Loucy (cell line): ENCODE measurements at regions not wholly inside any gene's neighbourhood (a gene's known extent, or its start where the extent isn't known, plus 50 kb on each side); places are given as distances from the start of the nearest gene placed in this dataset.

ENCODE experiments used
- H2AFZ ChIP-seq: fragments of 200-600 bp; sonication (generic); 2 replicates; pipeline ENCODE4 v1.6.0; 2016; ENCODE audit warnings: antibody characterized with exemption, mild to moderate bottlenecking, low read length, moderate library complexity
- H3F3A ChIP-seq: fragments of 200-600 bp; 2 replicates; pipeline ENCODE4 v1.6.0; 2016; ENCODE audit warnings: antibody characterized with exemption, low read depth, mild to moderate bottlenecking
- H3K27me3 ChIP-seq: fragments of 200-600 bp; sonication (generic); 2 replicates; pipeline ENCODE4 v1.6.1; 2014; ENCODE audit warnings: low read length, mild to moderate bottlenecking; ENCODE audit not compliant: insufficient read depth, poor library complexity, severe bottlenecking
- H3K36me3 ChIP-seq: fragments of 200-600 bp; sonication (generic); 2 replicates; pipeline ENCODE4 v1.6.1; 2016; ENCODE audit warnings: low read length; ENCODE audit not compliant: insufficient read depth
- H3K4me1 ChIP-seq: fragments of 200-600 bp; sonication (generic); 2 replicates; pipeline ENCODE4 v1.5.1; 2014; ENCODE audit warnings: low read length, mild to moderate bottlenecking; ENCODE audit not compliant: insufficient read depth, poor library complexity, severe bottlenecking
- H3K4me2 ChIP-seq: fragments of 200-600 bp; sonication (generic); 2 replicates; pipeline ENCODE4 v1.6.0; 2014; ENCODE audit warnings: antibody characterized with exemption, low read length, low read depth, mild to moderate bottlenecking; ENCODE audit not compliant: poor library complexity, severe bottlenecking
- H3K4me3 ChIP-seq: fragments of 200-600 bp; sonication (generic); 2 replicates; pipeline ENCODE4 v1.5.1; 2014; ENCODE audit warnings: low read length, mild to moderate bottlenecking, mixed read lengths; ENCODE audit not compliant: poor library complexity, severe bottlenecking
- H3K79me2 ChIP-seq: fragments of 200-600 bp; sonication (generic); 2 replicates; pipeline ENCODE4 v1.6.1; 2014; ENCODE audit warnings: low read length; ENCODE audit not compliant: insufficient read depth
- H3K9ac ChIP-seq: fragments of 200-600 bp; sonication (generic); 2 replicates; pipeline ENCODE4 v1.6.0; 2014; ENCODE audit warnings: mild to moderate bottlenecking, low read depth, low read length, moderate library complexity; ENCODE audit not compliant: poor library complexity, severe bottlenecking
- H3K9me2 ChIP-seq: fragments of 200-600 bp; sonication (generic); replicated peaks from 2 replicates; pipeline ENCODE4 v1.6.1; 2016; ENCODE audit warnings: low read depth, low read length, mixed read lengths
- H3K9me3 ChIP-seq: fragments of 200-600 bp; sonication (generic); 2 replicates; pipeline ENCODE4 v1.6.1; 2014; ENCODE audit warnings: mild to moderate bottlenecking, antibody characterized with exemption, low read length, low read depth; ENCODE audit not compliant: insufficient read depth
- H4K20me1 ChIP-seq: fragments of 200-600 bp; sonication (generic); 2 replicates; pipeline ENCODE4 v1.6.0; 2014; ENCODE audit warnings: antibody characterized with exemption, low read length, mild to moderate bottlenecking; ENCODE audit not compliant: insufficient read depth, poor library complexity, severe bottlenecking
- CTCF ChIP-seq: fragments of 200-600 bp; sonication (generic); conservative IDR thresholded peaks from 2 replicates; pipeline ENCODE4 v1.5.1; 2014; ENCODE audit warnings: mild to moderate bottlenecking, antibody characterized with exemption, low read length
- EZH2phosphoT487 ChIP-seq: fragments of 200-600 bp; IDR thresholded peaks from 2 replicates; pipeline ENCODE4 v1.6.1; 2018; ENCODE audit warnings: antibody characterized with exemption, mild to moderate bottlenecking, moderate library complexity, borderline replicate concordance

- Histone ChIP-seq H3K9me2 (no peaks in the 10 kb centered on the region), H3K27me3 (no peaks in the 10 kb centered on the region), H3K9ac (no peak overlapping the region), H4K20me1 (no peaks in the 10 kb centered on the region), H3K79me2 (no peaks in the 10 kb centered on the region), H3K4me3 (no peak overlapping the region), H3K9me3 (peaks cover 12% of the 10 kb centered on the region; the same call in 1 of the 2 replicates), H3F3A (no peaks in the 10 kb centered on the region), H2AFZ (no peak overlapping the region), H3K4me2 (no peak overlapping the region), H3K4me1 (no peaks in the 10 kb centered on the region), H3K36me3 (no peaks in the 10 kb centered on the region)
- TF ChIP-seq CTCF (no peak), EZH2phosphoT487 (no peak)
Observed at GRCh38 chr15:25987638-25988037, 124.5 kb upstream of the ATP10A start.

- Histone ChIP-seq H3K4me3 (no peak overlapping the region), H3K79me2 (no peaks in the 10 kb centered on the region), H3K9me3 (peaks cover 12% of the 10 kb centered on the region; the same call in 1 of the 2 replicates), H3K9ac (no peak overlapping the region), H3K36me3 (no peaks in the 10 kb centered on the region), H2AFZ (no peak overlapping the region), H3F3A (no peaks in the 10 kb centered on the region), H3K9me2 (no peaks in the 10 kb centered on the region), H3K4me2 (no peak overlapping the region), H3K27me3 (no peaks in the 10 kb centered on the region), H4K20me1 (no peaks in the 10 kb centered on the region), H3K4me1 (no peaks in the 10 kb centered on the region)
- TF ChIP-seq EZH2phosphoT487 = no peak
- no peak for TF ChIP-seq CTCF
Observed at GRCh38 chr15:25985165-25985564, 122.0 kb upstream of the ATP10A start.

- Histone ChIP-seq H3K9ac (no peak overlapping the region), H3K4me2 (no peak overlapping the region), H3K27me3 (no peaks in the 10 kb centered on the region), H3K4me1 (no peaks in the 10 kb centered on the region), H3K36me3 (no peaks in the 10 kb centered on the region), H3K79me2 (no peaks in the 10 kb centered on the region), H4K20me1 (no peaks in the 10 kb centered on the region), H2AFZ (no peak overlapping the region), H3K9me2 (no peaks in the 10 kb centered on the region), H3K4me3 (no peak overlapping the region), H3K9me3 (peaks cover 9% of the 10 kb centered on the region; the same call in 1 of the 2 replicates), H3F3A (no peaks in the 10 kb centered on the region)
- TF ChIP-seq EZH2phosphoT487 = no peak
- TF ChIP-seq CTCF = no peak
Observed at GRCh38 chr15:25982736-25983135, 119.6 kb upstream of the ATP10A start.
